Naive B cell (primary cell): ENCODE measurements at regions not wholly inside any gene's neighbourhood (a gene's known extent, or its start where the extent isn't known, plus 50 kb on each side); places are given as distances from the start of the nearest gene placed in this dataset.

ENCODE experiments used
- ATAC-seq, 2 donors: fragments of 150-1000 bp; cut with Tn5 transposase; 2 replicates each; pipeline ENCODE4 v1.10.0; 2021; ENCODE audit warnings: low read depth in 2 of 2, mild to moderate bottlenecking in 2 of 2, moderate library complexity in 2 of 2
- DNase-seq: peaks from one replicate; pipeline ENCODE4 v3.0.0; 2022
- H3K27ac Mint-ChIP-seq, 6 donors: one replicate each; pipeline ENCODE4 v1.8.0; 2020 to 2022; ENCODE audit warnings: mild to moderate bottlenecking in 6 of 6, mixed read lengths in 6 of 6, moderate library complexity in 5 of 6, inconsistent platforms in 2 of 6
- H3K27me3 Mint-ChIP-seq, 3 donors: one replicate each; pipeline ENCODE4 v1.8.0; 2021 to 2022; ENCODE audit warnings: mixed read lengths in 3 of 3, mild to moderate bottlenecking in 1 of 3
- H3K36me3 Mint-ChIP-seq, 2 donors: one replicate each; pipeline ENCODE4 v1.8.0; 2020 to 2022; ENCODE audit warnings: mixed read lengths in 2 of 2, inconsistent platforms in 1 of 2, mild to moderate bottlenecking in 1 of 2
- H3K4me1 Mint-ChIP-seq, 3 donors: one replicate each; pipeline ENCODE4 v1.8.0; 2020 to 2022; ENCODE audit warnings: mixed read lengths in 3 of 3, inconsistent platforms in 1 of 3, mild to moderate bottlenecking in 1 of 3, moderate library complexity in 1 of 3
- H3K4me3 Mint-ChIP-seq, 8 donors: one replicate each; pipeline ENCODE4 v1.8.0; 2020 to 2022; ENCODE audit warnings: mild to moderate bottlenecking in 8 of 8, mixed read lengths in 8 of 8, moderate library complexity in 8 of 8, inconsistent platforms in 2 of 8
- H3K9me3 Mint-ChIP-seq, 7 donors: one replicate each; pipeline ENCODE4 v1.8.0; 2020 to 2022; ENCODE audit warnings: mixed read lengths in 7 of 7, mild to moderate bottlenecking in 5 of 7, inconsistent platforms in 2 of 7, moderate library complexity in 1 of 7

GRCh38 chr7:46201961-46202360 is 280.9 kb upstream of the IGFBP3 start:
- no peak for ATAC-seq

GRCh38 chr7:46198701-46199100 is 277.6 kb upstream of the IGFBP3 start:
- H3K4me1 Mint-ChIP-seq, result no peaks in the 10 kb centered on the region

More at GRCh38 chr7:46201961-46202360, 280.9 kb upstream of the IGFBP3 start:
- no peaks in the 10 kb centered on the region for H3K36me3 Mint-ChIP-seq
- no peak overlapping the region for H3K27ac Mint-ChIP-seq
- peaks cover 0 to 4% (median 0%) of the 10 kb centered on the region in 3 donors for H3K27me3 Mint-ChIP-seq
- no peaks in the 10 kb centered on the region for H3K4me1 Mint-ChIP-seq
- peaks cover 0 to 7% (median 0%) of the 10 kb centered on the region in 7 donors for H3K9me3 Mint-ChIP-seq
- no peak for DNase-seq
- H3K4me3 Mint-ChIP-seq, result no peak overlapping the region

DNA sequence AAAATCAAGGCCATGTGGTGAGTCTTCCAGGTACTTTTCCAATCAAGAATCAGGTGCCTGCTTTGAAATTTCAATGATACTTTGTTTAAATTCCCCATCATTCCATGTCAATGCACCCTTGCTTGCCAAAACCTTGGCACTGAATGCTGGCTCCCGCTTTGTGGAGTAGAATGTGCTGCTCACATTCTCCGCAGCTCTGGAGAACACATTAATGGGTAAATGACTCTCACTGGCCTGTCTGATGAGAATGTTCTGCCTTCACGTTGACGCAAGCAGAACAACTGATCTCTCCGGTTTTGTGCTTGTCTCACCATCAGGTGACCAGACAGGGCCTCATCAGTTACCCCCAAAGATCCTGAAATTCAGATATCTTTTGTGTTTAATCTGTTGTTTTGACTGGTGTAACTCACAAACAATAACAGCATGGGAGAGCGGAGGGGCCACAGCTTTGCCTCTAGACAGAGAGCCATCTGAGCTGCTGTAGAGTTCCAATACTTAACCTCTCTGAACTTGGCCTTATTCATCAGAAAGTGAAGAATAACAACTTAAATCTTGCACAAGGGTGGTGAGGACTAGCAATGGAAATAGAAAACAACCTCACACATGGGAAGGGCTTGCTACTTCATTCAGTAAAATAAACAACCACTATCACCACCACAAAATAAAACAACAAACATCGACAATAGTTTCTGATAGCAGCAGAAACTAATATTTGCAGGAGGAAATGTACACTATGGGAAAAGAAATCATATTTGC is 276.9 kb upstream of the IGFBP3 start:
- H3K9me3 Mint-ChIP-seq, result peaks cover 0 to 7% (median 0%) of the 10 kb centered on the region in 7 donors
- no peaks in the 10 kb centered on the region for H3K27me3 Mint-ChIP-seq
- no peak overlapping the region for H3K27ac Mint-ChIP-seq
- no peaks in the 10 kb centered on the region for H3K36me3 Mint-ChIP-seq
- no peak for ATAC-seq
- DNase-seq, result no peak
- H3K4me1 Mint-ChIP-seq, result no peaks in the 10 kb centered on the region
- no peak overlapping the region for H3K4me3 Mint-ChIP-seq

More at GRCh38 chr7:46198701-46199100, 277.6 kb upstream of the IGFBP3 start:
- Mint-ChIP-seq H3K9me3 (peaks cover 0 to 7% (median 0%) of the 10 kb centered on the region in 7 donors), H3K27me3 (no peaks in the 10 kb centered on the region), H3K36me3 (no peaks in the 10 kb centered on the region), H3K4me3 (no peak overlapping the region), H3K27ac (no peak overlapping the region)
- DNase-seq, result no peak
- no peak for ATAC-seq

DNA sequence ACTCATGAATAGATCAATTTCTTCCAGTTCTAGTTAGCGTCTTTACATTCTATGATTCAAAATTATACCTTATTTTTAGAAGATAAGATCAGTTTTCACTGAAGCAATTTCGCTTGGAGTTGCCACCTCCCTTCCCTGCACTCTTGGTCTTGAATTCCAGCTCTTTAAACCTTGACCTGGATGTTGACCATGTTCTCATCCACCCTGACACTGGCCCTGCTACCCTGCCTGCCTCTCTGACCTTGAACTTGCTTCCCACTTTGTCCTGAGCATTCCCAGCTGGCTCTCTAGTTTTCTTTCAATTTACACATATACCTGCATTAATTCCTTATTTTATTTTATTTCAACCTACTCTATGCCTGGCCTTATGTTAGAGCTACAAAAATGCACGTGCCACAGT is 274.9 kb upstream of the IGFBP3 start:
- ATAC-seq, result no peak
- Mint-ChIP-seq H3K27me3 (no peaks in the 10 kb centered on the region), H3K4me1 (no peaks in the 10 kb centered on the region), H3K4me3 (no peak overlapping the region), H3K9me3 (peaks cover 0 to 7% (median 0%) of the 10 kb centered on the region in 7 donors), H3K36me3 (no peaks in the 10 kb centered on the region), H3K27ac (no peak overlapping the region)
- DNase-seq, result no peak

GRCh38 chr7:46192271-46192670 is 271.2 kb upstream of the IGFBP3 start:
- Mint-ChIP-seq H3K36me3 (no peaks in the 10 kb centered on the region), H3K4me1 (no peaks in the 10 kb centered on the region), H3K4me3 (no peak overlapping the region), H3K27ac (no peak overlapping the region), H3K27me3 (no peaks in the 10 kb centered on the region), H3K9me3 (peaks cover 0 to 5% (median 2%) of the 10 kb centered on the region in 7 donors)
- DNase-seq (no peak), ATAC-seq (no peak)

DNA sequence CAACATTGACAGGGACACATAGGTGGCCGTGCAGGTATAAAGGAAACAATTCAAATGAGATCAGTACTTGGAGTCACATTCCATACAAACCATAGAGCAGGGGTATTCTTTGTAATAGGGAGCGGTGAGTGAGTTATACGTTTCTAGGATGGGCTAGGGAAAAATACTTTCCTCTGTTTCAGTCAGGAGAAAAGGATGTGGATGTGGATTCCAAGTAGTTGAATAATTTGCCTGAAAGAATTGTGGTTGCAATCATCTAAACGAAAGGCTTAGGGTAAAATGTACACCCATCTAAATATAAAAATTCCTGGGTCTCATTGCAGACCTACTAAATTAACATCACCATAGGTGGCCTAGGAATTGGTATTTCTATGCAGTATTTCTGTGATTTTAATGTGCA is 270.7 kb upstream of the IGFBP3 start:
- Mint-ChIP-seq H3K9me3 (peaks cover 0 to 5% (median 2%) of the 10 kb centered on the region in 7 donors), H3K27ac (no peak overlapping the region), H3K27me3 (no peaks in the 10 kb centered on the region), H3K36me3 (no peaks in the 10 kb centered on the region), H3K4me3 (no peak overlapping the region), H3K4me1 (no peaks in the 10 kb centered on the region)
- ATAC-seq, result no peak
- no peak for DNase-seq

GRCh38 chr7:46191296-46191695 is 270.2 kb upstream of the IGFBP3 start:
- Mint-ChIP-seq H3K27ac (no peak overlapping the region), H3K4me3 (no peak overlapping the region), H3K9me3 (peaks cover 0 to 5% (median 2%) of the 10 kb centered on the region in 7 donors), H3K36me3 (no peaks in the 10 kb centered on the region), H3K4me1 (no peaks in the 10 kb centered on the region), H3K27me3 (no peaks in the 10 kb centered on the region)
- no peak for DNase-seq
- ATAC-seq, result no peak

DNA sequence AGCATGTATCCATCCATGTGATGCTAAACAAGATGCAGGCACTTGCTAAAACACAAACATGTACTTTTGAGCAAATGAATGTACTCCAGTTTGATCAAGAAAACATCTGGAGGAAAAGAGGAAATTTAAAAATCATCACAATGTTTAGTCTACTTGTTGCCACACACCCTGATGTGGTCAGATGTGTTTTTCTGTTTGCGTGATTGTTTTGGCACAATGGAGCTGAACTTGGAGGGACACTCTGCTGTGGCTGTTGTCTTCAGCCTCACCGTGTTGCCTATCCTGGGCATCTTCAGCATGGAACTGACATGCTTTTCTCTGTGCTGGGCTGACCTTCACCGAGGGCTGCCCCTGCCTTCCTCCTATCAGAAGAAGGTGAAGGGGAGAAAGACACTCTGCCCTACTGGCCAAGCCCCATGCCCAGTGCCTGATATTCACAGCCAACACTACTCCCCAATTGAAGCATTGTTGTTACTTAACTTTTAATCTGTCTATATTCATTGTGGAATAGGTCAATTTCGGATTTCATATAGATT is 268.3 kb upstream of the IGFBP3 start:
- Mint-ChIP-seq H3K4me1 (no peaks in the 10 kb centered on the region), H3K36me3 (no peaks in the 10 kb centered on the region), H3K9me3 (peaks cover 0 to 9% (median 0%) of the 10 kb centered on the region in 7 donors), H3K27ac (no peak overlapping the region), H3K4me3 (no peak overlapping the region), H3K27me3 (peaks cover 0 to 6% (median 4%) of the 10 kb centered on the region in 3 donors)
- ATAC-seq (no peak), DNase-seq (no peak)

- H3K9me3 Mint-ChIP-seq, result peaks cover 0 to 18% (median 4%) of the 10 kb centered on the region in 7 donors
- DNase-seq, result no peak
- ATAC-seq, result no peak
- peaks cover 0 to 6% (median 4%) of the 10 kb centered on the region in 3 donors for H3K27me3 Mint-ChIP-seq
- H3K27ac Mint-ChIP-seq, result no peak overlapping the region
- no peaks in the 10 kb centered on the region for H3K4me1 Mint-ChIP-seq
- H3K4me3 Mint-ChIP-seq, result no peak overlapping the region
- no peaks in the 10 kb centered on the region for H3K36me3 Mint-ChIP-seq
Observed at GRCh38 chr7:46186131-46186530, 265.1 kb upstream of the IGFBP3 start.

GRCh38 chr7:46179061-46179610 is 258.1 kb upstream of the IGFBP3 start:
- no peak overlapping the region for H3K4me3 Mint-ChIP-seq
- H3K9me3 Mint-ChIP-seq, result peaks cover 2 to 23% (median 7%) of the 10 kb centered on the region in 7 donors
- ATAC-seq (no peak), DNase-seq (no peak)
- H3K4me1 Mint-ChIP-seq, result no peaks in the 10 kb centered on the region
- peaks cover 0 to 4% (median 0%) of the 10 kb centered on the region in 3 donors for H3K27me3 Mint-ChIP-seq
- H3K27ac Mint-ChIP-seq, result no peak overlapping the region
- H3K36me3 Mint-ChIP-seq, result no peaks in the 10 kb centered on the region

- Mint-ChIP-seq H3K9me3 (peaks cover 2 to 23% (median 7%) of the 10 kb centered on the region in 7 donors), H3K4me1 (no peaks in the 10 kb centered on the region), H3K36me3 (no peaks in the 10 kb centered on the region), H3K27ac (no peak overlapping the region), H3K27me3 (peaks cover 0 to 4% (median 0%) of the 10 kb centered on the region in 3 donors), H3K4me3 (no peak overlapping the region)
- no peak for DNase-seq
- ATAC-seq, result no peak
Observed at GRCh38 chr7:46178661-46179060, 257.6 kb upstream of the IGFBP3 start.

GRCh38 chr7:46177821-46178220 is 256.7 kb upstream of the IGFBP3 start:
- Mint-ChIP-seq H3K4me3 (no peak overlapping the region), H3K27ac (no peak overlapping the region), H3K4me1 (no peaks in the 10 kb centered on the region), H3K9me3 (peaks cover 2 to 23% (median 7%) of the 10 kb centered on the region in 7 donors), H3K27me3 (peaks cover 0 to 4% (median 0%) of the 10 kb centered on the region in 3 donors), H3K36me3 (no peaks in the 10 kb centered on the region)
- ATAC-seq (no peak), DNase-seq (no peak)

- no peak overlapping the region for H3K4me3 Mint-ChIP-seq
- DNase-seq (no peak), ATAC-seq (no peak)
- no peaks in the 10 kb centered on the region for H3K4me1 Mint-ChIP-seq
- peaks cover 0 to 4% (median 0%) of the 10 kb centered on the region in 3 donors for H3K27me3 Mint-ChIP-seq
- no peaks in the 10 kb centered on the region for H3K36me3 Mint-ChIP-seq
- no peak overlapping the region for H3K27ac Mint-ChIP-seq
- H3K9me3 Mint-ChIP-seq, result peaks cover 0 to 4% (median 3%) of the 10 kb centered on the region in 7 donors
Observed at GRCh38 chr7:46175221-46175620, 254.1 kb upstream of the IGFBP3 start.

GRCh38 chr7:46174196-46174580 is 253.1 kb upstream of the IGFBP3 start:
- ATAC-seq (no peak), DNase-seq (no peak)
- Mint-ChIP-seq H3K9me3 (peaks cover 0 to 4% (median 3%) of the 10 kb centered on the region in 7 donors), H3K27ac (no peak overlapping the region), H3K4me1 (no peaks in the 10 kb centered on the region), H3K27me3 (peaks cover 0 to 4% (median 0%) of the 10 kb centered on the region in 3 donors), H3K36me3 (no peaks in the 10 kb centered on the region), H3K4me3 (peak overlapping the region in 1 of 8 donors; percentile 77)
